Kidney (tissue), 13 donors: ENCODE measurements at regions not wholly inside any gene's neighbourhood (a gene's known extent, or its start where the extent isn't known, plus 50 kb on each side); places are given as distances from the start of the nearest gene placed in this dataset.
"Not testable (repeated sequence)": the region's sequence is repeated elsewhere in the genome, so short reads cannot be mapped to it uniquely, and the experiment has no call there.

Experiments used
- DNase-seq, 5 donors: peaks; one replicate each; pipeline ENCODE4 v3.0.0-alpha.2; 2013 to 2020
- FAIRE-seq: peaks from 2 replicates; lab custom pipeline; 2012; peaks lifted over from hg19 to GRCh38; lab: Jason Lieb, UNC
- H3K27ac ChIP-seq, 2 donors: one replicate each; pipeline ENCODE4 v1.7.0; 2013; ENCODE audit warnings: low read depth in 2 of 2, low read length in 2 of 2, inconsistent platforms in 1 of 2
- H3K27me3 ChIP-seq: one replicate; pipeline ENCODE4 v1.7.1; 2013; ENCODE audit warnings: low read length, inconsistent platforms; ENCODE audit not compliant: control insufficient read depth, insufficient read depth
- H3K36me3 ChIP-seq, 3 donors: one replicate each; pipeline versions ENCODE4 v1.7.0 to v1.7.1; 2013; ENCODE audit warnings: low read length in 3 of 3, control low read depth in 1 of 3, inconsistent platforms in 1 of 3; ENCODE audit not compliant: insufficient read depth in 3 of 3, control insufficient read depth in 2 of 3
- H3K4me1 ChIP-seq, 3 donors: one replicate each; pipeline versions ENCODE4 v1.7.0 to v1.7.1; 2013; ENCODE audit warnings: low read length in 3 of 3, inconsistent platforms in 1 of 3, low read depth in 1 of 3; ENCODE audit not compliant: control insufficient read depth in 2 of 3, insufficient read depth in 2 of 3
- H3K4me3 ChIP-seq, 3 donors: one replicate each; pipeline versions ENCODE4 v1.7.0 to v1.8.1; 2013; ENCODE audit warnings: low read length in 3 of 3, control low read depth in 1 of 3, inconsistent platforms in 1 of 3
- H3K9ac ChIP-seq, 3 donors: one replicate each; pipeline versions ENCODE4 v1.7.0 to v1.7.1; 2013; ENCODE audit warnings: low read length in 3 of 3, control low read depth in 1 of 3, inconsistent platforms in 1 of 3
- H3K9me3 ChIP-seq, 3 donors: one replicate each; pipeline versions ENCODE4 v1.7.0 to v1.7.1; 2013; ENCODE audit warnings: low read length in 3 of 3, control low read depth in 1 of 3, inconsistent platforms in 1 of 3; ENCODE audit not compliant: control insufficient read depth in 2 of 3, insufficient read depth in 1 of 3
- CTCF ChIP-seq: IDR thresholded peaks from 3 replicates; pipeline ENCODE4 v1.5.1; 2012; ENCODE audit warnings: mild to moderate bottlenecking, moderate library complexity, borderline replicate concordance; ENCODE audit not compliant: insufficient read depth; ENCODE audit errors: extremely low read depth
- intact Hi-C: fragments of 100-400 bp; cut with DNase I; formaldehyde crosslinking; loops from one replicate; pipeline ENCODE4 v1.11.1; 2022
- donor health status: control.
- donor health status: control.
- donor health status: control.
- donor health status: control.
- donor health status: control.
- donor health status: DM: yes; HTN: yes; CAD: no.
- donor health status: Normal renal cell carcinoma (clear cell type).

- Histone ChIP-seq H3K27me3 (no peaks in the 10 kb centered on the region), H3K4me3 (no peak overlapping the region), H3K4me1 (no peaks in the 10 kb centered on the region), H3K9ac (no peak overlapping the region), H3K36me3 (no peaks in the 10 kb centered on the region), H3K9me3 (no peaks in the 10 kb centered on the region), H3K27ac (no peak overlapping the region)
- no peak for FAIRE-seq
- intact Hi-C loops, result no loop called here
- DNase-seq, result no peak
- no peak for TF ChIP-seq CTCF
Measured at GRCh38 chr1:184878602-184879001, 95.7 kb downstream of the NIBAN1 start.

GRCh38 chr1:184878002-184878401 is 96.3 kb downstream of the NIBAN1 start:
- no peaks in the 10 kb centered on the region for H3K36me3 ChIP-seq
- no peak overlapping the region for H3K27ac ChIP-seq
- H3K27me3 ChIP-seq, result no peaks in the 10 kb centered on the region
- DNase-seq (peak in 1 of 5 donors; percentile 19), FAIRE-seq (no peak)
- no peak for TF ChIP-seq CTCF
- H3K4me3 ChIP-seq, result no peak overlapping the region
- H3K9ac ChIP-seq, result no peak overlapping the region
- intact Hi-C loops, result no loop called here
- H3K9me3 ChIP-seq, result no peaks in the 10 kb centered on the region
- no peaks in the 10 kb centered on the region for H3K4me1 ChIP-seq

GRCh38 chr1:184876015-184876414 is 98.3 kb downstream of the NIBAN1 start:
- DNase-seq, H3K36me3 ChIP-seq, H3K9ac ChIP-seq, intact Hi-C loops, H3K27ac ChIP-seq, H3K4me1 ChIP-seq, H3K4me3 ChIP-seq, FAIRE-seq, H3K9me3 ChIP-seq, H3K27me3 ChIP-seq: not testable (repeated sequence)

- Histone ChIP-seq H3K27me3 (no peaks in the 10 kb centered on the region), H3K9ac (no peak overlapping the region), H3K36me3 (no peaks in the 10 kb centered on the region), H3K4me1 (no peaks in the 10 kb centered on the region), H3K27ac (no peak overlapping the region), H3K9me3 (no peaks in the 10 kb centered on the region), H3K4me3 (no peak overlapping the region)
- TF ChIP-seq CTCF, result no peak
- intact Hi-C loops, result no loop called here
- no peak for DNase-seq
- FAIRE-seq, result no peak
Measured at GRCh38 chr1:184875218-184875617, 99.1 kb downstream of the NIBAN1 start.
